Fibroblast of villous mesenchyme (primary cell): ENCODE measurements at regions not wholly inside any gene's neighbourhood (a gene's known extent, or its start where the extent isn't known, plus 50 kb on each side); places are given as distances from the start of the nearest gene placed in this dataset.
A peak's percentile ranks its signal among the peaks of the same experiment; 100 is the strongest.

Experiments used
- DNase-seq: peaks from one replicate; pipeline ENCODE4 v3.0.0-alpha.2; 2010; ENCODE audit warnings: low read depth
- H3K4me3 ChIP-seq: 2 replicates; pipeline ENCODE4 v1.5.1; 2011; ENCODE audit warnings: low read depth, mild to moderate bottlenecking, low read length
- TF ChIP-seq, protein P1 (sequence below): IDR thresholded peaks from 2 replicates; pipeline ENCODE4 v1.5.1; 2012; ENCODE audit warnings: low read depth, mild to moderate bottlenecking, low read length; ENCODE audit not compliant: insufficient read depth

DNA sequence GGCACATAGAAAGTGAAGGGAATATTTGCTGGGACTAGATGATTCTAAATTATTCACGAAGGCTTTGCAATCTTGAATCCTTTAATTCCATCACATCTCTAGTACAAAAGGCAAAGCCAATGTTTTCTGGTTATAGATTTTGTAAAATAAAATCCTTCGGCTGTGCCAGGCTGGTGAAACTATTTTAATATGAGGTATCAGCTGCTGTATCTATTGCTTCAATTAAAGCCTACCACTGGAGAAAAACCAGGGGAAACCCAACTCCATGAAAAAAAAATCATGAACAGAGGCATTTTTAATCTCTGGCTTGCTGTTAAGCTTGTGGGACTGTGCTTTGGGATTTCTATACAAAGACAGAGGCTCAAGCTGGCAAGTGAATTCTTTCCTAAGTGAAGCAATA is 271.8 kb downstream of the QKI start:
- DNase-seq = no peak
- TF ChIP-seq, protein P1, sequence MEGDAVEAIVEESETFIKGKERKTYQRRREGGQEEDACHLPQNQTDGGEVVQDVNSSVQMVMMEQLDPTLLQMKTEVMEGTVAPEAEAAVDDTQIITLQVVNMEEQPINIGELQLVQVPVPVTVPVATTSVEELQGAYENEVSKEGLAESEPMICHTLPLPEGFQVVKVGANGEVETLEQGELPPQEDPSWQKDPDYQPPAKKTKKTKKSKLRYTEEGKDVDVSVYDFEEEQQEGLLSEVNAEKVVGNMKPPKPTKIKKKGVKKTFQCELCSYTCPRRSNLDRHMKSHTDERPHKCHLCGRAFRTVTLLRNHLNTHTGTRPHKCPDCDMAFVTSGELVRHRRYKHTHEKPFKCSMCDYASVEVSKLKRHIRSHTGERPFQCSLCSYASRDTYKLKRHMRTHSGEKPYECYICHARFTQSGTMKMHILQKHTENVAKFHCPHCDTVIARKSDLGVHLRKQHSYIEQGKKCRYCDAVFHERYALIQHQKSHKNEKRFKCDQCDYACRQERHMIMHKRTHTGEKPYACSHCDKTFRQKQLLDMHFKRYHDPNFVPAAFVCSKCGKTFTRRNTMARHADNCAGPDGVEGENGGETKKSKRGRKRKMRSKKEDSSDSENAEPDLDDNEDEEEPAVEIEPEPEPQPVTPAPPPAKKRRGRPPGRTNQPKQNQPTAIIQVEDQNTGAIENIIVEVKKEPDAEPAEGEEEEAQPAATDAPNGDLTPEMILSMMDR = no peak
- H3K4me3 ChIP-seq = no peak overlapping the region

DNA sequence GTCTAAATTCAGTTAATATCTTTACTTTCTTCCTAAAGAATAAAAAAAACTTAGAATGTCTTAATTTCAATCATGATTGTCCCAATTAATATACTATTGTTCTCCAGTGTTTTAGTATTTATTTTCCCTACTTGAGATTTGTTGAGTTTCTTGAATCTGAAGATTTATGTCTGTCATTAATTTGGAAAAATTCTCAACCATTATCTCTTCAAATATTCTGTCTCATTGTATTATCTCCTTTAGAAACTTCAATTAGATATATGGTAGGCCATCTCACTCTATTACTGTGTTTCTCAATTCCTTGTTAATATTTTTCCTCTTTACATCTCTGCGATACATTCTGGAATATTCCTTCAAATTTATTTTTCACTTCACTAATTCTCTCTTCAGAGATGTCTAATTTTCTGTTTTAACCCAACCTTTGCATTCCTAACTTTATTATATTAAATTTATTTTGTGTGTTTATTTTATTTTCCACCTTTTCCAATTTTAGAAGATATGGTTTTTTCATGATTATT is 268.6 kb downstream of the QKI start:
- TF ChIP-seq, protein P1 = no peak
- no peak for DNase-seq
- H3K4me3 ChIP-seq = no peak overlapping the region

DNA sequence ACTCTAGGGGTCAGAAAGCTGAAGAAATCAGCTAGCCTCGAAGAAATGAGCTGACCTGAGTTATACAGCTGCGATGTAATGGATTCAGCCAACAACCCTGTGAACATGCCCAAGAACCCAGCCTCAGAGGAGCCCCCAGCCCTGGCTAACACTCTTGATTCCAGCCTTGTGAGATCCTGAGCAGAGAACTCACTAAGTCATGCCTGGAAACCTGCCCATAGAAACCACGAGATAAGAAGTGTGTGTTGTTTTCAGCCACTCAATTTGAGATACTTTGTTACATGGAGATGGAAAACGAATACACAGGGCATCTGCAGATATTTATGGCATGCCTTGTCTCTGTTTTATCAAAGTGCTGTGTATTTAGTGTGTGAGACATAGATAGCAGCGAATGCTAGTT is 265.2 kb downstream of the QKI start:
- TF ChIP-seq, protein P1 = no peak
- DNase-seq = no peak
- H3K4me3 ChIP-seq = no peak overlapping the region

DNA sequence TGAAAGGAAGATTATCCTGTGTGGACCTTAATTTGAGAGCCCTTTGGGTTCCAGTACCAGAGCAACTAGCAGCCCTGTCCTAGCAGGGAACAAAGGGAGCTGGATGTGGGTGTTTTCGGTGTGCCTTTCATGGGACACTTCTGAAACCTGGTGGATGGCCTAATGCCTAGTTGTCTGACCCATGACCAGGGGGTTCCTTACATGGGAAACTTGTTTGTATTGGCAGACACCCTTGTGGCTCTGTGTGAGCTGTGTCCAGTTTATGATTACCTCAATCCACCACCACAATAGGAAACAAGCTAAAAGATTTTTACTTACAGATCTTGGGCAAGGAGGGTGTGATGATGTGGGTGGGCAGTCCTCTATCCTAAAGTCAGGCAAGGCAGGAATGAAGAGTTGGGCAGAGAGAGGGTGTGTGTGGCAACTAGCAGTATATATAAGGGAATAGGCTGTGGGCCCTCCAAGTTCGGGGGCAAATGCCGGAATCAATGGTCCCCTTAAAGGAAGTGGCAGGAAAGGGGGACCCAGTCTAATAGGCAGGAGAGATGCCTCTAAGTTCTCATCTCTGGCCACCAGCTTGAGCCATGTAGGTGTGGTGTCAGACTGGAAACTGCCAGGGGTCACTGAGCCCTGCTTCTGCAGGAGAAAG is 264.6 kb downstream of the QKI start:
- TF ChIP-seq, protein P1 = no peak
- DNase-seq = no peak

DNA sequence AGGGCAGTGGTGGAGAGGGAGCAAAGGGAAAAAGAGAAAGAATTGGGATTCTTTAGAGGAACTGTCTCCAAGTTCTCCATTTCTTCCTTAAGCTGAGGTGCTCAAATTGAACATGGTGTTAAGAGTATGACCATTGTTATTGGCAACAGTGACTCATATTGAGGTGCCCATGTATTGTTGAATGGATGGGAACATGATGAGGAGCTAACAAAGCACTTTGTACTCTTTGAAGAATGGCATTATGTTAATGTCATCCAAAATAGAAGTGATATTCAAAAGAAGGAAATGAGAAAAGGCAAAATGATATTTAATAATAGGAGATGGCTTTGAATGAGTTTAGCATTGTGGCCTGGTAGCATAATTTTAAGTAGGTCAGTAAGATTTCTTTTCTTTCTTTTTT is 261.1 kb downstream of the QKI start:
- no peak overlapping the region for H3K4me3 ChIP-seq
- TF ChIP-seq, protein P1 = no peak
- no peak for DNase-seq

More for the DNA sequence above, 264.6 kb downstream of the QKI start:
- H3K4me3 ChIP-seq = no peak overlapping the region

DNA sequence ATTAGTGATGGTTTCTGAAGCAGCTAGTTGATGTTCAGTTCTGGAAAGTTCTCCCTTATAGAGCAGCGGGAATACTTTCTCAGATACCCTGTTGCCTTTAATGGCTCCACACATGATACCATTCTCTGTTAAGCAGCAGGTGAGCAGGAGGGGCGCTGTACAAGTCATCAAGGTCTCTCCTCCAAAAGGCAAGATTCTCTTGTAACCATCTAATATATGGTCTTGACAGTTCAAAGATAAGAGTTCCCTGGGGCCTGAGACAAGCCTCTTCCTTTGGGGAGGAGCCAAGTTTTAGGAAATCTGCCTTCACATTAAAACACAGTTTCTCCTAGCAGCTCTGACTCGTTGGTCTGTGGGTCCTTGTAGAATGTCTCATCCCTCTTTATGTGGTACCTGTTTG is 258.2 kb downstream of the QKI start:
- TF ChIP-seq, protein P1 = no peak
- H3K4me3 ChIP-seq = no peak overlapping the region
- no peak for DNase-seq

DNA sequence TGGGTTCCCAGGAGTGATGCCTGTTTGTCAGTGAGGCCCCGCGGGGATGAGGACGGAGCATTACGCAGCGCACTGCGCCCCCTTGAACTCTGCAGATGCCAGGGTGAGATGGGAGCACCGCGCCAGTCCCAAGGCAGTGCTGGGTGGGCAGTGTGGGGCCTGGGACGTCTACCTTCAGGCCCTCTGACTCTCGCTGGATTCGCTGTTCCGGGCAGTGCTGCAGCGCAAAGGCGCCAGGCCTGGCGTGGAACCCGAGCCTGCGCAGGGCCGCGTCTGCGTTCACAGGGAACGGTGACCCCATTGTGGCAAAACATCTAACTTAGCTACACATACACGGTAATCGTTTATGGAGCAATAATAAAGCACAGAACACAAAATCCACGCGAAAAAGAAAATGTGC is 257.3 kb downstream of the QKI start:
- TF ChIP-seq, protein P1 = no peak
- peak overlapping the region; percentile 33 for H3K4me3 ChIP-seq
- no peak for DNase-seq
